GM23248 (cell line): ENCODE measurements at regions not wholly inside any gene's neighbourhood (a gene's known extent, or its start where the extent isn't known, plus 50 kb on each side); places are given as distances from the start of the nearest gene placed in this dataset.

Experiments
- EZH2 ChIP-seq: fragments of 200-600 bp; sonication (generic); IDR thresholded peaks from 2 replicates; pipeline ENCODE4 v1.6.1; 2018; ENCODE audit warnings: antibody characterized with exemption, mild to moderate bottlenecking; ENCODE audit not compliant: insufficient read depth, poor library complexity, severe bottlenecking
- EZH2phosphoT487 ChIP-seq: fragments of 200-600 bp; sonication (generic); IDR thresholded peaks from 2 replicates; pipeline ENCODE4 v1.6.1; 2018; ENCODE audit warnings: antibody characterized with exemption, moderate library complexity, mild to moderate bottlenecking, low read depth; ENCODE audit not compliant: insufficient read depth

GRCh38 chr3:153339065-153339464 lies 177.0 kb downstream of the RAP2B start:
- no peak for TF ChIP-seq EZH2phosphoT487
- TF ChIP-seq EZH2, result no peak
